ENCODE measurements at regions not wholly inside any gene's neighbourhood (a gene's known extent, or its start where the extent isn't known, plus 50 kb on each side); places are given as distances from the start of the nearest gene placed in this dataset.

GRCh38 chr16:27691721-27692120, 141.8 kb downstream of the KATNIP start:
- no peak for TF ChIP-seq FOSL1 (IDR thresholded peaks at IDR 0.05; ENCODE audit: low read depth)
- no peak for TF ChIP-seq POLR2A (IDR thresholded peaks at IDR 0.05; ENCODE audit: borderline replicate concordance, extremely low read depth, insufficient read depth, insufficient read length)
- TF ChIP-seq YY1 (IDR thresholded peaks at IDR 0.05; ENCODE audit: extremely low read depth, insufficient replicate concordance, low read depth, low read length): no peak
- no peak for TF ChIP-seq ZBTB33 (IDR thresholded peaks at IDR 0.05; ENCODE audit: extremely low read depth, insufficient replicate concordance, low read length)
- no peak for TF ChIP-seq EGR1 (IDR thresholded peaks at IDR 0.05; ENCODE audit: low read depth)
- no peak for TF ChIP-seq RAD21 (IDR thresholded peaks at IDR 0.05; ENCODE audit: low read depth)
- TF ChIP-seq CEBPB (IDR thresholded peaks at IDR 0.05; ENCODE audit: low read depth): no peak
- no peak for TF ChIP-seq ZFX (IDR thresholded peaks at IDR 0.05)

GRCh38 chr16:27692576-27692975, 142.6 kb downstream of the KATNIP start:
- ChIA-PET CTCF (interaction anchor here (1.1 to 1.4 kb wide), 2 partner anchors 175 to 280 kb away, joined by 3 to 4 read pairs; no protein-coding TSS in a partner anchor), RAD21 (ENCODE audit: low non-redundant PET in 1 of 2, low total read pairs in 2 of 2, uncharacterized antibody in 2 of 2, unreplicated experiment in 2 of 2) (interaction anchor here in 1 of 2 experiments (1.1 kb wide), 1 partner anchor 7 kb away, joined by 3 read pairs; no protein-coding TSS in a partner anchor), POLR2A (no interaction called here)
- Histone ChIP-seq H3K9me2 (ENCODE audit: insufficient read depth) (no peaks in the 10 kb centered on the region), H2AFZ (ENCODE audit: low read depth, low read length, poor library complexity, severe bottlenecking) (no peak overlapping the region), H3K79me2 (ENCODE audit: insufficient read depth, low read length) (no peaks in the 10 kb centered on the region), H3K4me1 (ENCODE audit: control insufficient read depth in 1 of 2, insufficient read depth in 2 of 2, low read length in 2 of 2) (no peaks in the 10 kb centered on the region), H3K27ac (ENCODE audit: low read depth, low read length) (no peak overlapping the region), H3K4me3 (replicated peaks in 1 of 2; ENCODE audit: low read depth in 1 of 2, low read length in 2 of 2) (no peak overlapping the region), H3K4me2 (ENCODE audit: low read length) (no peak overlapping the region), H3K9me3 (ENCODE audit: control insufficient read depth in 1 of 2, insufficient read depth in 1 of 2, low read depth in 1 of 2, low read length in 2 of 2) (no peaks in the 10 kb centered on the region), H3K36me3 (ENCODE audit: control insufficient read depth in 1 of 2, insufficient read depth in 2 of 2, low read length in 2 of 2) (no peaks in the 10 kb centered on the region), H4K20me1 (ENCODE audit: insufficient read depth) (no peaks in the 10 kb centered on the region), H3K9ac (ENCODE audit: low read length) (no peak overlapping the region), H3K27me3 (ENCODE audit: insufficient read depth, low read length) (no peaks in the 10 kb centered on the region)
- no TSS peak for BruUV-seq (replicated peaks)
- ATAC-seq: no peak
- intact Hi-C loops (cut with micrococcal nuclease): no loop called here
- DNase-seq (ENCODE audit: low read depth, low spot score): no peak
- TF ChIP-seq SIN3A (IDR thresholded peaks at IDR 0.05; ENCODE audit: low read depth) (no peak), EZH2phosphoT487 (IDR thresholded peaks at IDR 0.05; ENCODE audit: borderline replicate concordance) (no peak), ATF3 (IDR thresholded peaks at IDR 0.05) (no peak), RAD21 (IDR thresholded peaks at IDR 0.05; ENCODE audit: low read depth) (no peak), SP1 (IDR thresholded peaks at IDR 0.05; ENCODE audit: low read depth) (no peak), YY1 (IDR thresholded peaks at IDR 0.05; ENCODE audit: extremely low read depth, insufficient replicate concordance, low read depth, low read length) (no peak), ZNF274 (IDR thresholded peaks at IDR 0.05; ENCODE audit: low read depth, low read length) (no peak), POLR2A (IDR thresholded peaks at IDR 0.05; ENCODE audit: borderline replicate concordance, extremely low read depth, insufficient read depth, insufficient read length) (no peak), SRF (IDR thresholded peaks at IDR 0.05; ENCODE audit: low read depth) (no peak), FOSL1 (IDR thresholded peaks at IDR 0.05; ENCODE audit: low read depth) (no peak), TCF7L2 (IDR thresholded peaks at IDR 0.05; ENCODE audit: borderline replicate concordance, extremely low read depth, insufficient read depth, insufficient read length) (no peak), CBX3 (IDR thresholded peaks at IDR 0.05; ENCODE audit: low read depth) (no peak), ZFX (IDR thresholded peaks at IDR 0.05) (no peak), MAX (IDR thresholded peaks at IDR 0.05) (no peak), POLR2AphosphoS5 (IDR thresholded peaks at IDR 0.05; ENCODE audit: low read depth, low read length) (no peak), EZH2 (IDR thresholded peaks at IDR 0.05) (no peak), JUND (IDR thresholded peaks at IDR 0.05) (no peak), CEBPB (IDR thresholded peaks at IDR 0.05; ENCODE audit: low read depth) (no peak)

More at GRCh38 chr16:27691721-27692120, 141.8 kb downstream of the KATNIP start:
- no peaks in the 10 kb centered on the region for H3K27me3 ChIP-seq (ENCODE audit: insufficient read depth, low read length)
- no peak overlapping the region for H3K4me3 ChIP-seq (replicated peaks in 1 of 2; ENCODE audit: low read depth in 1 of 2, low read length in 2 of 2)
- no peaks in the 10 kb centered on the region for H3K9me3 ChIP-seq (ENCODE audit: control insufficient read depth in 1 of 2, insufficient read depth in 1 of 2, low read depth in 1 of 2, low read length in 2 of 2)
- no peaks in the 10 kb centered on the region for H3K36me3 ChIP-seq (ENCODE audit: control insufficient read depth in 1 of 2, insufficient read depth in 2 of 2, low read length in 2 of 2)
- BruUV-seq (replicated peaks): no TSS peak
- no peak overlapping the region for H2AFZ ChIP-seq (ENCODE audit: low read depth, low read length, poor library complexity, severe bottlenecking)
- RAD21 ChIA-PET (ENCODE audit: low non-redundant PET in 1 of 2, low total read pairs in 2 of 2, uncharacterized antibody in 2 of 2, unreplicated experiment in 2 of 2): interaction anchor here in 1 of 2 experiments (1.1 kb wide), 1 partner anchor 8 kb away, joined by 3 read pairs; no protein-coding TSS in a partner anchor
- CTCF ChIA-PET: interaction anchor here (1.1 kb wide), 1 partner anchor 176 kb away, joined by 4 read pairs; no protein-coding TSS in a partner anchor
- H3K27ac ChIP-seq (ENCODE audit: low read depth, low read length): no peak overlapping the region
- H3K4me2 ChIP-seq (ENCODE audit: low read length): no peak overlapping the region
- H3K9me2 ChIP-seq (ENCODE audit: insufficient read depth): no peaks in the 10 kb centered on the region
- no peaks in the 10 kb centered on the region for H3K4me1 ChIP-seq (ENCODE audit: control insufficient read depth in 1 of 2, insufficient read depth in 2 of 2, low read length in 2 of 2)
- H4K20me1 ChIP-seq (ENCODE audit: insufficient read depth): no peaks in the 10 kb centered on the region
- ATAC-seq: no peak
- POLR2A ChIA-PET: no interaction called here
- no peaks in the 10 kb centered on the region for H3K79me2 ChIP-seq (ENCODE audit: insufficient read depth, low read length)
- no peak for DNase-seq (ENCODE audit: low read depth, low spot score)
- no peak overlapping the region for H3K9ac ChIP-seq (ENCODE audit: low read length)
- intact Hi-C loops (cut with micrococcal nuclease): loop anchor here (2.0 kb wide), 2 partner anchors 173 to 379 kb away; no protein-coding TSS in a partner anchor
